Activated T-cell treated with anti-CD3 and anti-CD28 coated beads, Interleukin-2, amount 50 U/mL, for 72 hours (primary cell): ENCODE measurements at regions not wholly inside any gene's neighbourhood (a gene's known extent, or its start where the extent isn't known, plus 50 kb on each side); places are given as distances from the start of the nearest gene placed in this dataset.

Experiments used
- ATAC-seq, 2 donors: fragments of 150-1000 bp; cut with Tn5 transposase; replicated peaks in 1 of 2; 2 replicates each; pipeline ENCODE4 v1.10.0; 2021; ENCODE audit warnings: moderate library complexity in 2 of 2, mild to moderate bottlenecking in 1 of 2
- DNase-seq, 2 donors: peaks; one replicate each; pipeline ENCODE4 v3.0.0; 2021 to 2022; ENCODE audit warnings: mixed read lengths in 1 of 2
- H3K27ac Mint-ChIP-seq: one replicate; pipeline ENCODE4 v1.8.0; 2022; ENCODE audit warnings: mild to moderate bottlenecking, moderate library complexity, mixed read lengths
- H3K27me3 Mint-ChIP-seq: one replicate; pipeline ENCODE4 v1.8.0; 2022; ENCODE audit warnings: low read depth, mixed read lengths
- H3K36me3 Mint-ChIP-seq, 2 donors: one replicate each; pipeline ENCODE4 v1.8.0; 2022; ENCODE audit warnings: mixed read lengths in 2 of 2, mild to moderate bottlenecking in 1 of 2; ENCODE audit not compliant: insufficient read depth in 2 of 2
- H3K4me1 Mint-ChIP-seq: one replicate; pipeline ENCODE4 v1.8.0; 2022; ENCODE audit warnings: low read depth, mixed read lengths
- H3K4me3 Mint-ChIP-seq, 2 donors: one replicate each; pipeline ENCODE4 v1.8.0; 2022; ENCODE audit warnings: mild to moderate bottlenecking in 2 of 2, mixed read lengths in 2 of 2, moderate library complexity in 2 of 2
- H3K9me3 Mint-ChIP-seq, 2 donors: one replicate each; pipeline ENCODE4 v1.8.0; 2022; ENCODE audit warnings: mixed read lengths in 2 of 2

DNA sequence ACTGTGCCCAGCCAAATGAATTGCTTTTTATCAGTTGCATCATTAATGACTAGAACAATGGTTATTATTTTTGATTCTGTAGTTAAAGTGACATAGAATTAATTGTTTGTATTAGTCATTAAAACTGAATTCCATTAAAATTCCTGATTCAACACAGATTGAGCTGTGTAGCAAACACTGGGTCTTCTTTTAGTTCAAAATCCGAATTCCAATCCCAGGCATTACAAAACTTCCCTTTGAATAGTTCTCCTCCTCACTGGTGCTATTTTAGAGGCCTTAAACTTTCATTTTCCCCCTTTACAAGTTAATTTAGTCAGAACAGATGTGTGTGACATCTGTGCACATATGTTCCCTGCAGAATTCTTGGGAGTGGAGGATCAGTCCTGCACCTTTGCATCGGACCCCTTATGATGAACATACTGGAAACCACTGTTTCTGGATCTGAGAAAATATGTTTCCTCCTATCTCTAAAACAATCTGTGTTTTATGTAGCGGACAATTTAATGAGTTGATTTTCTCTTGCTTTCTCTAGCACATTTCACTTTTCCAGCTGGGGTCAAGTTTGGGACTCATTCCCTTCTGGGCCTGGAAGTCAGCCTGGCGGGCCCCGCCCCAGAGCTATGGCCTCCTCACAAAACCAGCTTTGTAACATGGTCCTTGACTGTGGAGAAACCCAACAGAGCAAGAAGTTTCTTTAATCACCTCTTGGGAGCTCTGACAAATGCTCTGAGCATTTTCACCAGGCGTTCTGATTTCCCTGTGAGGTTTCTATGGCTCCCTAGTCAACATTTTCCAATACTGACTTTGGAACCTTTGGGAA lies 87.9 kb upstream of the MAMDC2 start:
- DNase-seq, result no peak
- H3K4me3 Mint-ChIP-seq, result no peak overlapping the region
- H3K27ac Mint-ChIP-seq, result no peak overlapping the region
- no peaks in the 10 kb centered on the region for H3K4me1 Mint-ChIP-seq
- no peaks in the 10 kb centered on the region for H3K9me3 Mint-ChIP-seq
- H3K27me3 Mint-ChIP-seq, result peaks cover 11% of the 10 kb centered on the region
- H3K36me3 Mint-ChIP-seq, result no peaks in the 10 kb centered on the region
- ATAC-seq, result no peak

DNA sequence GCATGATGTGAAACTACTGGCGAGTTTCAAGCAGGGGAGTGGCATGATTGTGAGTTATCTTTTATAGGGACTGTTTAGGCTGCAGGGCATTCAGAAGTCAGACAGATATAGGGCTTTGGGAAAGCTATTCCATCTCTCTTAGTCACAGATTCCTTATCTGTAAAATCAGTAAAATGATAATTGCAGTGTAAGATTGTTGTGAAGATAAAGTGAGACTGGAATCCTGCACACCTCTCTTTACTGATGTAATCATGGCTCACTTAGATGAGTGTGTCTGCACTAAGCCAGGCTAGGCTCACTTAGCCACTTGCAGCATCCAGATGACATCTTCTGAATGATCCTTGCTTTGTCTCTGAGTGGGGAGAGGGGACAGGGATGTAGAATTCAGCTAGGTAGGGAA lies 81.8 kb upstream of the MAMDC2 start:
- no peak for DNase-seq
- Mint-ChIP-seq H3K36me3 (no peaks in the 10 kb centered on the region), H3K4me1 (no peaks in the 10 kb centered on the region), H3K9me3 (no peaks in the 10 kb centered on the region), H3K27me3 (peaks cover 11% of the 10 kb centered on the region), H3K27ac (no peak overlapping the region), H3K4me3 (no peak overlapping the region)
- no peak for ATAC-seq

DNA sequence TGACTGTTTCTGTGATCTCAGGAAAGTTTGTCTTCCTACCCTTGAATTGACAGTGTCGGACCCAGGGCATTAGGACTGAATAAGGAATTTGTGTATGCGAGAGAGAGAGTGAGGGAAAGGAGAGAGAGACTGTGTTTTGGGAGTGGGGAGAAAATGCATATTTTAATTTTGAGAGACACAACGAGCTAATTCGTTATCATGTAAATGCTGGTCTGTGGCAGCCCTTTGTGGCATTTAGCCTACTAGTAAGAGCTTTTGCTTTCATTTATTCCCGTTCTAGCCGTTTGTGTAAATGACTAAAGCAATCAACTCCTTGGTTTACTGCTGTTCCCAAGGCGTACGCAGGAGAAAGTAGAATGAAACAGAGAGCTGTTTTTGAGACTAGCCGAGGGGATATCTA lies 79.8 kb upstream of the MAMDC2 start:
- DNase-seq, result no peak
- Mint-ChIP-seq H3K27ac (no peak overlapping the region), H3K9me3 (no peaks in the 10 kb centered on the region), H3K4me3 (no peak overlapping the region), H3K36me3 (no peaks in the 10 kb centered on the region), H3K27me3 (peaks cover 11% of the 10 kb centered on the region), H3K4me1 (no peaks in the 10 kb centered on the region)
- ATAC-seq, result no peak

DNA sequence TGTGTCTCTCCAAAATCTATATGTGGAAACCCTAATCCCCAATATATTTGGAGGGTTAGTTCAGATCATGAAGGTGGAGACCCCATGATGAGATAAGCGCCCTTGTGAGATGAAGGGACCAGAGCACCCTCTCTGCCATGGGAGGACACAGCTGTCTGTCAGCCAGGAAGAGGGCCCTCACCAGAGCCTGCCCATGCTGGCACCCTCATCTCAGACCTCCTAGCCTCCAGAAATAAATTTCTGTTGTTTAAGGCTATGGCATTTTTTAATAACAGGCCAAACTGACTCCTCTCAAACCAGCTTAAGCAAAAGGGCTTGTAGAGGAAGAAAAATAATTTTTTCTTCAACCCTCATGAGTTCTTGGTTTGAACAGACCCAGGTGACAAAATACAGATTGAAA lies 79.2 kb upstream of the MAMDC2 start:
- Mint-ChIP-seq H3K9me3 (no peaks in the 10 kb centered on the region), H3K4me3 (no peak overlapping the region), H3K27me3 (peaks cover 13% of the 10 kb centered on the region), H3K4me1 (no peaks in the 10 kb centered on the region), H3K36me3 (no peaks in the 10 kb centered on the region), H3K27ac (no peak overlapping the region)
- no peak for ATAC-seq
- DNase-seq, result no peak

DNA sequence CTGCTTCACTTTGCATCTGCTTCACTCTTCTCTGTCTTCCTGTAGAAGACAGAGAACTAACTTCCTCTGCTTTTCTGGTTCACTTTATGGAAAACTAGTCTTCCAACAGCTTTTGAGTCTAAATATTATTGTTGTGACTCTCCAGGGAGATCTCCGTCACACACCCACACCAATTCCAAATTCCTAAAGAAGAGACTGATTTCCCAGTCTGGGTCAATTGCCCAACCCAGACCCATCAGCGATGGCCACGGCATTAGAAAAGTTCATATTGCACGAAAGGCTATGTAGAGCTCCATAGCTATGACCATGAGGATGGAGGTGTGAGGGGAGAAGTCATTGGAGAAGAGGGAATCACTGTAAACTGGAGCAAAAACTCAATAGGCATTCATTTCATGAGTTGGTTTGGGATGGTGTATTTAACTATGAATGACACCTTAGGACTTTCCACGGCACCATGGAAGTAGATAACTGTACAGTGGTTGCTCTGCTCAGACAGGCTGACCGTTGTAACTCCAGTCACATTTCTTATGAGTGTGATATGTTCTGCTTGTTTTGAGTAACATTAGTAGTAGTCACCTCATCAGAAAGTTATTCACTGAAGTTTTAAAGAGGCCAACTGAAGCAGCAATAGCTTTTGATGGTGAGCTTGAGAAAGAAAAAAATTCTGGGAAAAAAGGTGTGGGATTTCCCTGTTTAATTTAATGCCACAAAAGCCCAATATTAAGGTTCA lies 78.1 kb upstream of the MAMDC2 start:
- no peak for ATAC-seq
- no peaks in the 10 kb centered on the region for H3K4me1 Mint-ChIP-seq

DNA sequence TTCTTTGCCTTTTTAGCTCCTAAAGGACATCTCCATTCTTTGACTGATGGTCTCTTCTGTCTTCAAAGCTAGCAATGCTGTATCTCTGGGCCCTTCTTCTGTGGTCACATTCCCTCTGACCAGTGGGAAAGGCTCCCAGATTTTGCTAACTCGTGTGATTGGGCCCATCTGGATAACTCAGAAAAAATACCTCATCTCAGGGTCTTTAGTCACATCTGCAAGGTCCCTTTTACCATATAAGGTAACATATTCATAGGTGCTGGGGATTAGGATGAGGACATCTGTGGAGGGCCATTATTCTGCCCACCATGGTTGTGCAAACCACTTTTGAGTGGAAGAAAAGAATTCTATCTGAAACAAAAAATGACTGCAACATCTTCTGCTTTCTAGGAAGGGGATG lies 76.3 kb upstream of the MAMDC2 start:
- Mint-ChIP-seq H3K27me3 (peaks cover 14% of the 10 kb centered on the region), H3K9me3 (no peaks in the 10 kb centered on the region), H3K4me3 (no peak overlapping the region), H3K4me1 (no peaks in the 10 kb centered on the region), H3K36me3 (no peaks in the 10 kb centered on the region), H3K27ac (no peak overlapping the region)
- no peak for DNase-seq
- ATAC-seq, result no peak

More for the DNA sequence above, 78.1 kb upstream of the MAMDC2 start:
- H3K27ac Mint-ChIP-seq, result no peak overlapping the region
- H3K9me3 Mint-ChIP-seq, result no peaks in the 10 kb centered on the region
- H3K36me3 Mint-ChIP-seq, result no peaks in the 10 kb centered on the region
- H3K4me3 Mint-ChIP-seq, result no peak overlapping the region
- no peak for DNase-seq
- peaks cover 9% of the 10 kb centered on the region for H3K27me3 Mint-ChIP-seq

DNA sequence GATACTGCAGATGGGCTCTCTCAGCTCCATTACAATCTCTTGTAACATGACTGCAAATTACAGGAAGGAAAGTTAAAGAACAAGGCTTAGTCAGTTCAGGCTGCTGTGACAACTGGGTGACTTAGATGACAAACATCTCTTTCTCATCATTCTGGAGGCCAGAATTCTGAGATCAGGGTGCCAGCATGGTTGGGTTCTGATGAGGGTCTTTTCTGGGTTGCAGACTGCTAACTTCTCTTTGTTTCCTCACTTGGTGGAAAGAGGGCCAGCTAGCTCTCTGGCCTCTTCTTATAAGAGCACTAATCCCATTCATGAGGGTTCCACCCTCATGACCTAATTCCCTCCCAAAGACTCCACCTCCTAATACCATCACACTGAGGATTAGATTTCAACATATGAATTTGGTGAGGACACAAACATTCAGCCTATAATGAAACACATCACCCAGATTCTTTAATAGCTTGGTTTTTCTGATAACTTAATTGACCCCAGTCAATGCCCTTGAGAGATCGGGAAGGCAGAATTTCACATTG lies 73.6 kb upstream of the MAMDC2 start:
- no peaks in the 10 kb centered on the region for H3K4me1 Mint-ChIP-seq

DNA sequence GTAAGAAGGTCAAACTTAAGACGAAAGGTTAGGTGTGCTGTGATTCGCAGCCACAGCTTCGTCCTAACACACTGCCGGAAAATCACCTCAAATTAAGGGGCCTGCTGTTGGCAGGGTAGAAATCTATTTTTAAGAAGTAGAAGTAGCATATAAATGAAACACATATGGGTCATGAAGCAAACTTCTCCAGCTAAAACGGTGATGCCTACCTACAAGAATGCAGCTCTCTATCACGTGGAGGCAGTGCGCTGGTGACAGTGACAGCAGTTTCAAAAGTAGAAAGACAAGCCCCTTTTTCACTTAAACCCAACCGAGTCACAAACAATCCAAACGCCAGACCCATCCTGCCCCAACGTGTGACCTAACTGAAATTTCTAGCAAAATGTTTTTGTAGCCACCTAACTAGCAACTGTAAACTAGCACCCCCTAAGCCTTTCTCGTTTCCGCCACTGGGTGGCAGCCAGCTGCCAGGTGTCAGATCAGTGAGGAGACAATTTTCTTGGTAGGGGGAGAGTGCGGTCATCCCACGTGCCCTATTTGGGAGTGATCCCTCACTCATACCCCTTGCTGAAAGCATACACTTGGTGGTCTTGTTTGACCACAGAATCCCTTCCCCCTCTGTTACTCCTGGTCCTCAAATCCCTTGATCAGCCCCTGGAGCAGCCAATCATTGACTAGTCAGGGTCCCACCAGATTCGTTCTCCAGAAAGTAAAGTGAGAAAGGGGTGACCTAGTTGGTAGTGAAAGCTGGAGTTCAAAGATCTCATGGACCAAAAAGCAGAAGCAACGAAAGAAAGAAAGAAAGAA lies 71.8 kb upstream of the MAMDC2 start:
- H3K9me3 Mint-ChIP-seq, result no peaks in the 10 kb centered on the region
- no peaks in the 10 kb centered on the region for H3K4me1 Mint-ChIP-seq

More for the DNA sequence above, 73.6 kb upstream of the MAMDC2 start:
- Mint-ChIP-seq H3K9me3 (no peaks in the 10 kb centered on the region), H3K4me3 (no peak overlapping the region), H3K27ac (no peak overlapping the region), H3K36me3 (no peaks in the 10 kb centered on the region), H3K27me3 (peaks cover 18% of the 10 kb centered on the region)
- ATAC-seq (no peak), DNase-seq (no peak)

DNA sequence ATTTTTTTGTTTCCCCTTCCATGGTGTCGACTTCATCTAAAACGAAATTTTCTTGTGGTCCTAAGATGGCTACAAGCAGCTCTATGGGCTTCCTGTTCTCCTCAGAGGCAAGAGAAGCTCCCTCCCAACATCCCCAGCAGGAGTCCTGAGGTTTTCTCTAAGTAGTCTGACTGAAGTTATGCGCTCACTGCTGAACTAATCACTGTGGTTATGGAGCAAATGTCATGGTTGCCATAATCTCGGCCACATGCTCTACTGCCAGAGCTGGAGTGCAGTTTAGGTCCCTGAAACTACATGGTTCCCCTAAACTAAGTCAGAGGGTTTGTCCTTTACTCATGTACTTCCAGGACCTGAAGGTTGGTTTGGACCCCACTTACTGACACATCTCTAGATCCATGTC lies 68.0 kb upstream of the MAMDC2 start:
- Mint-ChIP-seq H3K4me3 (no peak overlapping the region), H3K36me3 (no peaks in the 10 kb centered on the region), H3K27me3 (peaks cover 20% of the 10 kb centered on the region), H3K4me1 (no peaks in the 10 kb centered on the region), H3K9me3 (no peaks in the 10 kb centered on the region), H3K27ac (no peak overlapping the region)
- no peak for ATAC-seq
- DNase-seq, result no peak

More for the DNA sequence above, 71.8 kb upstream of the MAMDC2 start:
- H3K27ac Mint-ChIP-seq, result no peak overlapping the region
- ATAC-seq (peak in 1 of 2 donors; percentile 46), DNase-seq (peak; percentile 55 to 61)
- H3K36me3 Mint-ChIP-seq, result no peaks in the 10 kb centered on the region
- no peak overlapping the region for H3K4me3 Mint-ChIP-seq
- H3K27me3 Mint-ChIP-seq, result peaks cover 18% of the 10 kb centered on the region

DNA sequence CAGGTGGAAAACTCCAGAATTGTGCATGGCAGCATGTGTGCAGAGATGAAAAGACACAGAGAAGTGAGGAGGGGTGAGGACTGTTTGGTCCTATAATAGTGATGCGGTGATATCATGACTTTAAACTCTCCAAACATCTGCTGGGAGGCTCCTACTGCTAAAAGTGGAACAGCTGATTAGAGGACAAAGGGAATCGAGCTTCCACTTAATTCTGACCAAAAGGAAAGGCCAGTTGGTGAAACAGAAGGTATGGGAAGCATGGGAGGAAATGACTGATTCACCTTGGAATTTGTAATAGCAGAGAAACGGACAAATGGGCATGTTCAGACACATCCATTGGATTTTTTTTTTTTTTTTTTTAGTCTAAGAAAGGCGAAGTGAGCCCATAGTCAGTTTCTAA lies 67.5 kb upstream of the MAMDC2 start:
- ATAC-seq, result no peak
- no peak for DNase-seq
- no peaks in the 10 kb centered on the region for H3K4me1 Mint-ChIP-seq
- H3K4me3 Mint-ChIP-seq, result no peak overlapping the region
- no peak overlapping the region for H3K27ac Mint-ChIP-seq
- H3K36me3 Mint-ChIP-seq, result no peaks in the 10 kb centered on the region
- H3K27me3 Mint-ChIP-seq, result peaks cover 20% of the 10 kb centered on the region
- no peaks in the 10 kb centered on the region for H3K9me3 Mint-ChIP-seq

DNA sequence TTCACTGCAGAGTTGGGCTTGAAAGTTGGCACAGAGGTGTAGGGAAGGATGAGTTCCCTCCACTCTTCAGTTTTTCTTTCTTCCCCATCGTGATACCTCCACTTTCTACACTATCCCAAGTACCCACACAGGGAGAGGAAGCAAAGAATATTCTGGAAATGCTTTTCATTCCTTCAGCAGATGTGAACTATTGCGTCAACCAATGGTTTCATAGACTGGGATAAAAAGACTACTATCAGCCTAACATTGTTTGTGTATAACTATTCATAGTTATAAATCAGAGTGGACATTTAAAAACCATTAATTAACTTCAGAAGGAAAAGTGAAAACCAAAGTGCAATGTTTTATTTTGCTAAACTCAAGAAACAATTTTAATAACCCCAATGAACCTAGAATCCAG lies 63.6 kb upstream of the MAMDC2 start:
- no peak overlapping the region for H3K27ac Mint-ChIP-seq

DNA sequence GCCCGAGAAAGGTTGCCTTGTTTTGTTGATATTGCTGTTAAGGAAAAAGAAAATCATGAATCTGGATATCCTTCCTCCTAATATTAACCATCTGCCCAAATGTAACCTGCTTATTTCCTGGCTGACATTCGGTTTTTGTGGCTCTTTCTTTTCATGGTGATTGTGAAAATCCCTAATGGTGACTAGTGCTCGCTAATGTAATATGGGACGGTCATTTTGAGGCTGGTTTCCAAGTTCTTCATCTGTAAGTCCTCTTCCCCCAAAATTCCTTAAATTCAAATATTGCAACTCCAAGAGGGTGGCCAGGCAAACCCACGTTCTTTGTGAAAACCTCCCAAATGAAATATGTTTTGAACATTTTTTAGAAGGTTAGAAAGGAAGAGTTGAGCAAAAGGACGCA lies 63.1 kb upstream of the MAMDC2 start:
- Mint-ChIP-seq H3K4me1 (no peaks in the 10 kb centered on the region), H3K36me3 (no peaks in the 10 kb centered on the region), H3K27me3 (peaks cover 6% of the 10 kb centered on the region), H3K27ac (no peak overlapping the region), H3K9me3 (no peaks in the 10 kb centered on the region), H3K4me3 (no peak overlapping the region)
- DNase-seq (no peak), ATAC-seq (no peak)

More for the DNA sequence above, 63.6 kb upstream of the MAMDC2 start:
- DNase-seq (no peak), ATAC-seq (no peak)
- no peaks in the 10 kb centered on the region for H3K4me1 Mint-ChIP-seq
- peaks cover 6% of the 10 kb centered on the region for H3K27me3 Mint-ChIP-seq
- no peak overlapping the region for H3K4me3 Mint-ChIP-seq
- H3K9me3 Mint-ChIP-seq, result no peaks in the 10 kb centered on the region
- no peaks in the 10 kb centered on the region for H3K36me3 Mint-ChIP-seq
